ENCODE measurements at regions not wholly inside any gene's neighbourhood (a gene's known extent, or its start where the extent isn't known, plus 50 kb on each side); places are given as distances from the start of the nearest gene placed in this dataset.

- TF ChIP-seq KDM1A (IDR thresholded peaks at IDR 0.05) (no peak), ZKSCAN1 (IDR thresholded peaks at IDR 0.05; ENCODE audit: low read depth, low read length) (no peak), MLLT1 (IDR thresholded peaks at IDR 0.05) (no peak), U2AF1 (optimal IDR thresholded peaks at IDR 0.05; ENCODE audit: low read depth, low read length) (no peak), TAL1 (IDR thresholded peaks at IDR 0.05) (no peak), ELF1 (tag; IDR thresholded peaks at IDR 0.05) (no peak), KDM5B (IDR thresholded peaks at IDR 0.05; ENCODE audit: insufficient replicate concordance, low read depth, low read length) (no peak), PHF8 (IDR thresholded peaks at IDR 0.05; ENCODE audit: borderline replicate concordance, low read length) (no peak), GTF2A2 (tag; IDR thresholded peaks at IDR 0.05) (no peak), PKNOX1 (IDR thresholded peaks at IDR 0.05) (no peak)
- TF ChIP-seq, protein P1, sequence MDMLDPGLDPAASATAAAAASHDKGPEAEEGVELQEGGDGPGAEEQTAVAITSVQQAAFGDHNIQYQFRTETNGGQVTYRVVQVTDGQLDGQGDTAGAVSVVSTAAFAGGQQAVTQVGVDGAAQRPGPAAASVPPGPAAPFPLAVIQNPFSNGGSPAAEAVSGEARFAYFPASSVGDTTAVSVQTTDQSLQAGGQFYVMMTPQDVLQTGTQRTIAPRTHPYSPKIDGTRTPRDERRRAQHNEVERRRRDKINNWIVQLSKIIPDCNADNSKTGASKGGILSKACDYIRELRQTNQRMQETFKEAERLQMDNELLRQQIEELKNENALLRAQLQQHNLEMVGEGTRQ (CRISPR knock-in tag; IDR thresholded peaks at IDR 0.05): no peak
Observed at GRCh38 chr2:136399667-136400289, 281.8 kb upstream of the CXCR4 start.
